ENCODE measurements at regions not wholly inside any gene's neighbourhood (a gene's known extent, or its start where the extent isn't known, plus 50 kb on each side); places are given as distances from the start of the nearest gene placed in this dataset.
A peak's percentile ranks its signal among the peaks of the same experiment; 100 is the strongest.

GRCh38 chr1:190634134-190634533, 156.5 kb upstream of the BRINP3 start:
- DNase-seq (ENCODE audit: extremely low spot score): no peak
- TF ChIP-seq NFRKB (IDR thresholded peaks at IDR 0.05): no peak
- no peak for TF ChIP-seq FOXM1 (IDR thresholded peaks at IDR 0.05; ENCODE audit: borderline replicate concordance)
- no peak for TF ChIP-seq L3MBTL2 (conservative IDR thresholded peaks at IDR 0.05)
- no peak for TF ChIP-seq ELF4 (IDR thresholded peaks at IDR 0.05)
- no peak for TF ChIP-seq FOXK2 (IDR thresholded peaks at IDR 0.05)
- TF ChIP-seq FOXA1 (IDR thresholded peaks at IDR 0.05): no peak
- TF ChIP-seq SP1 (IDR thresholded peaks at IDR 0.05): no peak
- TF ChIP-seq ZNF384 (IDR thresholded peaks at IDR 0.05): no peak
- no peak for TF ChIP-seq TARDBP (IDR thresholded peaks at IDR 0.05)
- no peak for TF ChIP-seq CTBP1 (IDR thresholded peaks at IDR 0.05; ENCODE audit: borderline replicate concordance)
- TF ChIP-seq PKNOX1 (IDR thresholded peaks at IDR 0.05): no peak
- ChIA-PET CTCF (interaction anchor here (0.6 kb wide), 1 partner anchor 1881 kb away, joined by 4 read pairs; no protein-coding TSS in a partner anchor), POLR2A (no interaction called here)

- TF ChIP-seq CTBP1 (IDR thresholded peaks at IDR 0.05; ENCODE audit: borderline replicate concordance): no peak
- no peak for TF ChIP-seq TARDBP (IDR thresholded peaks at IDR 0.05)
- no peak for TF ChIP-seq FOXA1 (IDR thresholded peaks at IDR 0.05)
- TF ChIP-seq PKNOX1 (IDR thresholded peaks at IDR 0.05): no peak
- TF ChIP-seq SUZ12 (IDR thresholded peaks at IDR 0.05): no peak
- no peak for TF ChIP-seq FOXK2 (IDR thresholded peaks at IDR 0.05)
- TF ChIP-seq FOXM1 (IDR thresholded peaks at IDR 0.05; ENCODE audit: borderline replicate concordance): no peak
- no peak for TF ChIP-seq ELF4 (IDR thresholded peaks at IDR 0.05)
- no peak for TF ChIP-seq ZNF384 (IDR thresholded peaks at IDR 0.05)
- TF ChIP-seq LEF1 (IDR thresholded peaks at IDR 0.05; ENCODE audit: borderline replicate concordance): no peak
- POLR2A ChIA-PET: no interaction called here
- no peak for DNase-seq (ENCODE audit: extremely low spot score)
- CTCF ChIA-PET: no interaction called here
Observed at GRCh38 chr1:190649553-190649952, 171.9 kb upstream of the BRINP3 start.

- POLR2A ChIA-PET: no interaction called here
- no peak for DNase-seq (ENCODE audit: extremely low spot score)
- CTCF ChIA-PET: no interaction called here
- no peak for TF ChIP-seq PKNOX1 (IDR thresholded peaks at IDR 0.05)
- TF ChIP-seq ARNT (IDR thresholded peaks at IDR 0.05): no peak
- TF ChIP-seq HDGF (IDR thresholded peaks at IDR 0.05; ENCODE audit: borderline replicate concordance): no peak
- TF ChIP-seq L3MBTL2 (conservative IDR thresholded peaks at IDR 0.05): no peak
- no peak for TF ChIP-seq ELF4 (IDR thresholded peaks at IDR 0.05)
Observed at GRCh38 chr1:190658907-190659306, 181.2 kb upstream of the BRINP3 start.

- DNase-seq (ENCODE audit: extremely low spot score): no peak
- TF ChIP-seq ZNF384 (IDR thresholded peaks at IDR 0.05) (no peak), FOXM1 (IDR thresholded peaks at IDR 0.05; ENCODE audit: borderline replicate concordance) (no peak), NFRKB (IDR thresholded peaks at IDR 0.05) (no peak), LEF1 (IDR thresholded peaks at IDR 0.05; ENCODE audit: borderline replicate concordance) (no peak), ARNT (IDR thresholded peaks at IDR 0.05) (no peak), FOXK2 (IDR thresholded peaks at IDR 0.05) (no peak)
- ChIA-PET POLR2A (no interaction called here), CTCF (no interaction called here)
Observed at GRCh38 chr1:190663962-190664361, 186.3 kb upstream of the BRINP3 start.

DNA sequence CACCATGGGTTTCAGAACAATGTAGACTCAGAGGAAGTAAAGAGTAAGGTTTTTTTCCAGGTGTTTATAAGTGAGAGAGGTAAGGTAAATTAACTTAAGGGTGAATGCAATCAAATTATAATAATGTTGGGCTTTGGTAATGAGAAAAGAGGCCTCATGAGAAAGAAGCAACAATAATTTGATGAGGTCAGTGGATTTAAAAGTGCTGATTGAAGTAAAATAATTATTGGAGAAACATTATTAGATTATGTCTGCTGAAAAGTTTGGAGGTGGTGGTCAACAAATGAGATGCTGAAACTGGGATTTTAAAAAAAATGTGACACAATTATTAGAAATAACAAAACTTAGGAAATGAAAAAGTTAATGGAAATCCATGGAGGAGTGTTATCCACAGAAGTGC, 187.4 kb upstream of the BRINP3 start:
- DNase-seq (ENCODE audit: extremely low spot score): no peak
- TF ChIP-seq FOXM1 (IDR thresholded peaks at IDR 0.05; ENCODE audit: borderline replicate concordance) (no peak), ELF4 (IDR thresholded peaks at IDR 0.05) (no peak), SP1 (IDR thresholded peaks at IDR 0.05) (no peak), LEF1 (IDR thresholded peaks at IDR 0.05; ENCODE audit: borderline replicate concordance) (no peak), HDGF (IDR thresholded peaks at IDR 0.05; ENCODE audit: borderline replicate concordance) (no peak), L3MBTL2 (conservative IDR thresholded peaks at IDR 0.05) (no peak), TARDBP (IDR thresholded peaks at IDR 0.05) (no peak)
- CTCF ChIA-PET: no interaction called here
- POLR2A ChIA-PET: no interaction called here

GRCh38 chr1:190667914-190668313, 190.2 kb upstream of the BRINP3 start:
- POLR2A ChIA-PET: no interaction called here
- DNase-seq (ENCODE audit: extremely low spot score): no peak
- TF ChIP-seq ARNT (IDR thresholded peaks at IDR 0.05) (no peak), PKNOX1 (IDR thresholded peaks at IDR 0.05) (0 out of 2 replicates have a peak, but pooled peaks have one; percentile 15)
- CTCF ChIA-PET: no interaction called here

GRCh38 chr1:190679044-190679443, 201.4 kb upstream of the BRINP3 start:
- no peak for DNase-seq (ENCODE audit: extremely low spot score)
- POLR2A ChIA-PET: no interaction called here
- TF ChIP-seq FOXM1 (IDR thresholded peaks at IDR 0.05; ENCODE audit: borderline replicate concordance) (no peak), ARNT (IDR thresholded peaks at IDR 0.05) (no peak), ELF4 (IDR thresholded peaks at IDR 0.05) (no peak), SUZ12 (IDR thresholded peaks at IDR 0.05) (no peak), HDGF (IDR thresholded peaks at IDR 0.05; ENCODE audit: borderline replicate concordance) (no peak), PKNOX1 (IDR thresholded peaks at IDR 0.05) (no peak), L3MBTL2 (conservative IDR thresholded peaks at IDR 0.05) (no peak), ZNF384 (IDR thresholded peaks at IDR 0.05) (no peak), BHLHE40 (IDR thresholded peaks at IDR 0.05; ENCODE audit: borderline replicate concordance) (no peak), SP1 (IDR thresholded peaks at IDR 0.05) (no peak), FOXA1 (IDR thresholded peaks at IDR 0.05) (no peak), NFRKB (IDR thresholded peaks at IDR 0.05) (no peak), TARDBP (IDR thresholded peaks at IDR 0.05) (no peak), CTBP1 (IDR thresholded peaks at IDR 0.05; ENCODE audit: borderline replicate concordance) (no peak), FOXK2 (IDR thresholded peaks at IDR 0.05) (no peak)
- CTCF ChIA-PET: no interaction called here
